GM18499 (cell line): ENCODE measurements at regions not wholly inside any gene's neighbourhood (a gene's known extent, or its start where the extent isn't known, plus 50 kb on each side); places are given as distances from the start of the nearest gene placed in this dataset.

Experiments used
- ATAC-seq: cut with Tn5 transposase; IDR thresholded peaks from one replicate; pipeline ENCODE4 v1.9.1; 2021; ENCODE audit warnings: moderate number of reproducible peaks; ENCODE audit not compliant: insufficient read depth, unreplicated experiment

DNA sequence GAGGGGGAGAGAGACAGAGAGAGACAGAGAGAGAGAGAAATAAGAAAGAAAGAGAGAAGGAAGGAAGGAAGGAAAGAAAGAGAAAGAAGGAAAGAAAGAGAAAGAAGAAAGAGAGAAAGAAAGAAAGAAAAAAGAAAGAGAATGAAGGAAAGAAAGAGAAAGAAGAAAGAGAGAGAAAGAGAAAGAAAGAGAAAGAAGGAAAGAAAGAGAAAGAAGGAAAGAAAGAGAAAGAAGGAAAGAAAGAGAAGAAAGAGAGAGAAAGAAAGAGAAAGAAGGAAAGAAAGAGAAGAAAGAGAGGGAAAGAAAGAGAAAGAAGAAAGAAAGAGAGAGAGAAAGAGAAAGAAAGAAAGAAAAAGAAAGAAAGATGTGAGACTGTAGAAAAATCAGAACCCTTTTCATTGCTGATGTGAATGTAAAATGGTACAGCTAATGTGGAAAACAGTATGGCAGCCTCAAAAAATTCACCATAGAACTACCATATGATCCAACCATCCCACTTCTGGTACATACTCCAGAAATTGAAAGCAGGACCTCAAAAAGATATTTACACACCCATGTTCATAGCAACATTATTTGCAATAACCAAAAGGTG, 203.4 kb upstream of the POU3F3 start:
- ATAC-seq, result no peak

DNA sequence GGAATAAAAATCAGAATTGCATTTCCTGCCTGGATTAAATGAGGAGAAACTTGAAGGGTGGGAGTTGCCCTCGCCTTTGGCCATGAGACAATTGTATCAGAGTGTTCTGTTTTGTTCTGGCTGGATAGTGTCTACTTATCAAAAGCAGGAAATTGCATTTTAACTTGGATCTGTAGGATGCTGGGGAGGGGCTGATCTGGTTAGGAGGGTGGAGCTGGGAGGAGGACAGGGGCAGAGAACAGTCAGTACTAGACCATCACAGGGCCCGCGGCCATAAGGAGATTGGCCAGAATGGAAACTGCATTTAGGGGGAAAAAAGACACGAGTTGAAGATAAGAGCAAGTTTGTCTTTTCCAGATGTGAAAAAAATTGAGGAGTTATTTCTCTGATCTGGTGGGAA, 199.1 kb upstream of the POU3F3 start:
- no peak for ATAC-seq

DNA sequence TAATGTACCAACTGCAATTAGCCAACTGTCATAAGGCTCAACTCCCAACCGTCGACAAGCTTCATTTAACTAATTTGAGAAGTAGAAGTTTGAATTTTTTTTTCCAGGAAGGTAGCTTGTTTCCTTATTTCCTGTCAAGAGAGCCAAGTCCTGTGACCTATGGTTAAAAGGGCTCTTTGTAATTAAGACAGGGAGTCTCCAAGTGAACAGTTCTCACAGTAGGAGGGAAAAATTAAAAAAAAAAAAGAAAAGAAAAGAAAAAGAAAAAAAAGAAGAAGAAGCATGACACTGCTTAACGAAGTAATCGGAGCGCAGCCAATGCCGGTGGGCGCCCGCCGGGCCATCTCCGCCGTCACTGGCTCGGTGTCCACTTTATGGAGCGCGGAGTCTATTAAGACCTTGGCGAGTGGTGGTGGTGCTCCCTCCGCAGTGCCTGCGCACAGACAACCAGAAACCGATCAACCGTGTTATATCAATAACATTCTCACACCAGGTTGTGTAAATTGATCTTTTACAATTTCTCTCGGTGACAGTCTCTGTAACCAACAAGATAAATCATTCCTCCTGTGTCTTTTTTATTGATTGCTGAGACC, 197.2 kb upstream of the POU3F3 start:
- no peak for ATAC-seq

DNA sequence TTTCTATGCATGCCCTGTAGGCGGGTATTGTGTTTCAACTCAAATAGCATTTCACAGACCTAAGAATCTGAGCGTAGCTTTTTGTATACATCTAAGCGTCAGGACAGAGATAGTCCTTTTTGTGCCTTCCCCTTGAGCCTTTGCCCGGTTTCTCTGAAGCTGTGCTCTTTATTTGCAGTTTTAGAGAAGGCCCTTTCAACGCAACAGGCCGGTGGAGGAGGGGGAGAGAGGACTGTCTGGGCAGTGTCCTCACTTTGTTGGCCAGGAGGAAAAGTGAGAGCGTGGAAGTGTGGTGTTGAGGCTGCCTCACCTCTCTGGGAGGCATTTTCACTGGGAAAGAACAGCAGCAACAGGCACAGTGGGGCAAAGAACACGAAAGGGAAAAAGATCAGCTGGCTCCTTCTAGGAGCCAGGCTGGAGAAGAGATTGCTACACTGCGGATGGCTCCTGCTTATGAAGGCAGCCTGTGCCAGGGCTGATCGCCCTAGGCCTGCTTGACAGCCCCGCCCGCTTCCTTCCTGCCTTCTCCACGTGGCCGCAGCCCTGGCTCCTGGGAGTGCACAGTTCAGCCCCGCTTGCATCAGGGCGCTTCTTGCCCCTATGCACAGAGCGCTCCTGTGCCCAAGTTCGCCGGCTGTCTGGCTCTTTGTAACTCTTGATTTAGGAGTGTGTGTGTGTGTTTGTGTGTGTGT, 195.6 kb upstream of the POU3F3 start:
- no peak for ATAC-seq

DNA sequence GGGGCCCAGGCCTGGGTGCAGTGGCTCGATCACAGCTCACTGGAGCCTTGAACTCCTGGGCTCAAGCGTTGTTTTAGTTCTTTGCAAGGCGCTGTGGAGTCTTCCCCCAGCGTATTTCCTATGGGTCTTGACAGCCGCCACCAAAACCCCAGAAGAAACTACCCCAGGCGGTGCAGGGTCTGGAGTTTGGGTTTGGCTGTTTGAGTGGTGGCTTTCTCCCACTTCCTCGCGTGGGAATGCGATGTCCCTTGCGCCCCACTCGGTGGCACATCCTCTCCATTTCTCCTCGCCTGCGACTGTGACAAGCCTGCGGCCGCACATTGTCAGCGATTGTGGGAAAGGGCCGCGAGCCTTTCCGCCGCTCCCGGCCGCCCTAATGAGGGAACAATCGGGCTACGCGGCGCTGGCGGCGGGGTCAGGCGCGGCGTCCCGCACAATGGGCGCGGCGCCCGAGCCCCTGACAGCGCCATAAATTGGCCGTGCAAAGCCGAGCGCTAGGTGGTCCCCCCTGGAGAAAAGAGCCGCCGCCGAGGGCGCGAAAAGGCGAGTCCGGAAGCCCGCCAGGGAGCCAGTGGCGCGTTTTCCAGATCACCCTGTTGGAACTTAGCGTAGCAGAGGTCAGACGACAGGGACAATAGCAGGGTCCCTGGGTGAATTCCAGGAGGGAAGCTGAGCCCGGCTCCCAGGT, 194.9 kb upstream of the POU3F3 start:
- no peak for ATAC-seq

DNA sequence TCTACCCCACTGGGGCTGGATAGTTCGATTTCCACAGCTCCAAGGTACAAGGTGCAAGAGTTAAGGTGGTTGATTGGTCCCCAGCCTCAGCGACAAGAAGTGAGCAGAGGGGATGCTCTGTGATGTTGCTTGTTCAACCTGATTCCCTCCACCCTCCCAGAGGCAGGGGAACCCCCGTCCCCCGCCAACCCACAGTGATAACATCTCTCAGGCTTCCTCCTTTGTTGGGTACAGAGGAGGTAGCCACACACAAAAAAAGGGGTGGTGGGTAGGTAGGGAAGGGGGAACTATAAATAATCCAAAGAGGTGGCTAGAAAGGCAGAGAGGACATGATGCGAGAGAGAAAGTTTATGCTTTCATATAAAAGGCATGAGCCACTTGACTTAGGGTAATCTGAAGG, 192.9 kb upstream of the POU3F3 start:
- no peak for ATAC-seq

DNA sequence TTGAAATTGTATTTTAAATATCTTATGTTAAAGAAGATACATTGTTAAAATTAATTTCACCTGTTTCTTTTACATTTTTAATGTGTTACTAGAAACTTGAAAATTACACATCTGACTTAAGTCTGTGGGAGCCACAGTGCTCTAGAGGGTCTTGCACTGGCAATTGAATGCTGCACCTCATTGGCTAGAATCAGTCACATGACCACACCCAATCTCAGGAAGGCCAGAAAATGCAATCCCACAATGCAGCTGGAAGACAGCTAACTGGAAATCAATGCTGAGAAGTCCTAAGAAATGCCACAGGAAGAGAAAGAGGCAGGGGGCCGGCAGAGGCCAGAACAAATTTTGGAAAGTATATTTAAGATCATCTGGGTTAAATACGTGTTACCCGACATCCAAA, 189.2 kb upstream of the POU3F3 start:
- ATAC-seq, result no peak

DNA sequence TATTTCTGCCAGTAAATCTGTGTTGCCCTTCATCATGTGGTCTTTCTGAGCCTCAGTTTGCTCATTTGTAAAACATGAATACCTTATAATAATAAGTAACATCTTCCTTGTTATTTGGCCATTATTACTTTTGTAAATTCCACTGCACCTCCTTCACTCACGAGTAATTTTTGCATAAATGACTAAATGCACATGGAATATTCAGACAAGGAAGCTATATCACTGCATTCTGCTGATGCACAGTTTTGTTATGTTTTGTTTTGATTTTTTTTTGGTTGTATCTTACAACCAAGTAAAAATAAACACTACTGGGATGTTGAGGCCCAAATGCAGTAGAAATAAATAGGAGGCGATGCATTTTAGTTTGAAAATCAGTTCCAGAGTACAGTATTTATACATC, 185.3 kb upstream of the POU3F3 start:
- ATAC-seq, result no peak

DNA sequence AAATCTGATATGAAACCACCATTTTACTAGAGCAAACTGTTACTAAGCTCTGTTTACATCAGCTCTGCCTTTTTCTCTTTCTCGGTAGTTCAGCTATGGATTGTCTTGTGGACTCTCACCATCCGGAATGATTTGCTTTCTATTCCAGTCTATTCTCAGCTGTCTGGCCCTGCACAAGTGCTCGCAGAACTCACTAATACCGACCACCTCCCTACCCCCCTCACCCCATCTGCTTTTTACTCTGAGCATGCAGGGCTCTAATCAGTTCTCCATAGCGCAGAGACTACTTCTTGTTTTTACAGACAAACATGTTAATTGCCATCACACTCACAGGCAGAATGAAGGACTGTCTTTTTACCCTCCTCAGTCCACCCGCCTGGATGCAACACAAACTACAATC, 180.7 kb upstream of the POU3F3 start:
- ATAC-seq, result no peak

DNA sequence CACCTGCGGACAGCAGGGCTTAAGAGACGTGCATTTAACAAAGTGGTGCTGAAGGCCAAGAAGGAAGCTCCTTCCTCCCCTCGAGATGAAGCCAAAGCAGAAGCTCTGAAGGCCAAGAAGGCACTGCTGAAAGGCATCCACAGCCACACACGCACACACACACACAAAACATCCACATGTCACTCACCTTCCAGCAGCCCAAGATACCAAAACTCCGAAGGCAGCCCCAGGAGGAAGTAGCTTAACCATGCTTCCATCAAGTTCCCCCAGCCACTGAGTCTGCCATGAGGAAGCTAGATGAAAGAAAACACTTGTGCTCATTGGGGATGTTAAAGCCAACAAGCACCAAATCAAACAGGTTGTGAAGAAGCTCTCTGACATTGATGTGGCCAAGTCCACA, 175.7 kb upstream of the POU3F3 start:
- ATAC-seq, result no peak

DNA sequence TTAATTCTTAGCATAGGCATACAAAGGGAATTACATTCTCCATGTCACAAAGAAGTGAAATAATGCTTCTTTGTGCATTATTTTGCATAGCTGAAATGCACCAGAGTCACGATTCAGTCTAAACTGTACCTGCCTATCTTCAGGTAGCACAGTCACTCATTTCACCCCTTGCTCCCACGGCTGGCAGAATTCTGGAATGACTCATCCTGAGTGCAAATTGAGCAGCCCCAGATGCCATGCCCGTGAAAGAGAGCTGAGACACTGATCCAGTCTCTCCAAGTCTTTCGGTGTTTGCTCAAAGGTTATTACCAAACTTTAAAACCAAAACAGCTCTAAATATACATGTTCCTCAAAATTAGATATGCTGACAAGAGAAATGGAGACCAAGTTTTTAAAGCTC, 168.3 kb upstream of the POU3F3 start:
- no peak for ATAC-seq

DNA sequence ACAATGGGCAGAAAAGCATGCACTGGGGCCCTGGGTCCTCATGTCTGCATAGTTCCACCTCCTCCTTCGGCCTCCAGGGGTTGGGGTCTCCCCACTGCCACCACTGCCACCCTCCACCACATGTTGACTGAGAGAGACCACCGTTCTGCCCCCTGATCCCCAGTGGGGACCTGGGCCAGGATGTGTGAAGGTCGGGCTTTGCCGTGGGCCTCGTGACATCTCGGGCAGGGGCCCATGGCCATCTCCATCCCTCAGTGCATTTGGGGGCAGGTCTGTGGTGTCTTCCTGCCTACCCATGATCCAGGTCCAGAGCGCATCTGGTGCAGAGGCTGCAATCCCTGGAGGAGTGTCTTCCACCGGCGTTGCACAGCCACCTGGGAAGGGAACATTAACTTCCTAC, 166.8 kb upstream of the POU3F3 start:
- no peak for ATAC-seq

DNA sequence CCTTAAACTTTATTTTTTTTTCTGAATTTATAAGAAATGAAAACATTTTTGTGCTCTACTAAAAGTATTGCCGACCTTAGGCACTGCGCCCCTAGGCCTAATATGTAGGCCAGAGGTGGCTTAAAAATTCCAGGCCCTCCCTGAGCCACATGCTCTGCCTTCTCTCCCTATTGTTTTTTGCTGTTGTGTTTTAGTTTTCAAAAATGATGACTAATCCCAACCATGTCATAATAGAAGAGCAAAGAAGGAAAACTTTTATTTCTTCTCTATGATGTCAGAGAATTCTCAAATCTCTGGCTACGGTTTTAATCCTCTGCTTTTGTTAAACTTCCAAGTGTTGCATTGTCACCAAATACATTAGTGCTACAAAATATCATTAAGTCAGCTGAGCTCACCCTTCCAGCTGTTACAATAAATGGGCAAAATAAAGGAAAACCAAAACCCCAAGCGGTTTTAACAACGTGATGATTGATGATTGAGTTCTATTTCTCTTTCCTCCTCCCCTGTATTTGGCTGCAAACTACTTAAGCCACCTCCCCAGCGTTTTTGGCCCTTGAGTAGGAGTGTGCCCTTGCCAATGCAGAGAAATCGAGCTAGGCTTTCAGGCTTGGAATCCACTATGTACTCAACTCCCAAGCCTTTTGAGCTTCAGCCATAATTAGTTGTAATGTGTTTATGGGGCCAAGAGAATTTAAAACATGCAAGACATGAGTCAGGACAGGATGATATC, 163.5 kb upstream of the POU3F3 start:
- ATAC-seq, result no peak

DNA sequence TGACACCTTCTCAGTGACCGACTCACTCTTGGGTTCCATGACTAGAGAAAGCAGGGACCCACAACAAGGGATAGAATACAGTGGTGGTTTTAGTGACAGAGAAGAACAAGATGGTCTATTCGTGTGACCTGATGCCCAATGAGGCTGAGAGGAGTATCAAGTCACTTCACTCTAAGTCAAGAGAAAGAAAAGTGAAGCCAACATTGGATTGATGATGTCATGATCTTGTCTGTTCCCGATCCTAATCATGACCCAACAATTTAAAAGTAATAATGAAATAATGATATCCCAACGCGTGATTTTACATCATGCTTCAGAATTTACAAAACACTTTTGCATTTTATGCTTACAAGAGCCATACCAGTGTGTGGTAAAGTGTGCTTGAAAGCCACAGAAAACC, 155.6 kb upstream of the POU3F3 start:
- no peak for ATAC-seq

DNA sequence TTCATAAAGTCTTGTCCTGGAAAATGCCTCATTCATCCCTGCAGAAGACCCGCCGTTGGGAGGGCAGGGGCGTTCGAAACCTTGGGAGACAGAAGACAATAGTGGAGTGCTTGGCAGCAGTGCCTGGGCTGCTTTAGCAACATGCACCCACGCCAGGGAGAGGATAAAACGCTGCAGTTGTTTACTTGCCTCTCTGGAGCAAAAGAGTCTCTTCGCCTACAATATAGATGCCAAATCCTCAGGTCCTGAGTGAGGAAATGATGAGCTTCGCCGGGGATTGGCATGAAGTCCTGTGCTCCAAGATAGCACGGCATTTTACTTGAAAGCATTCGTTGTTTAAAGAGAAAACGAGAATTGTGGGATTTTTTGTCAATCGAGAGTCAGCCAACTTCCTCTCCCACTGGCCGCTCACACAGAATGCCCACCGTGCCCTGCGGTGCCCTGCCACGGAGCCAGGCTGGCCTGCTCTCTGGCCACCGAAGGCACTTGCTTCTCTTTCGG, 152.5 kb upstream of the POU3F3 start:
- no peak for ATAC-seq

DNA sequence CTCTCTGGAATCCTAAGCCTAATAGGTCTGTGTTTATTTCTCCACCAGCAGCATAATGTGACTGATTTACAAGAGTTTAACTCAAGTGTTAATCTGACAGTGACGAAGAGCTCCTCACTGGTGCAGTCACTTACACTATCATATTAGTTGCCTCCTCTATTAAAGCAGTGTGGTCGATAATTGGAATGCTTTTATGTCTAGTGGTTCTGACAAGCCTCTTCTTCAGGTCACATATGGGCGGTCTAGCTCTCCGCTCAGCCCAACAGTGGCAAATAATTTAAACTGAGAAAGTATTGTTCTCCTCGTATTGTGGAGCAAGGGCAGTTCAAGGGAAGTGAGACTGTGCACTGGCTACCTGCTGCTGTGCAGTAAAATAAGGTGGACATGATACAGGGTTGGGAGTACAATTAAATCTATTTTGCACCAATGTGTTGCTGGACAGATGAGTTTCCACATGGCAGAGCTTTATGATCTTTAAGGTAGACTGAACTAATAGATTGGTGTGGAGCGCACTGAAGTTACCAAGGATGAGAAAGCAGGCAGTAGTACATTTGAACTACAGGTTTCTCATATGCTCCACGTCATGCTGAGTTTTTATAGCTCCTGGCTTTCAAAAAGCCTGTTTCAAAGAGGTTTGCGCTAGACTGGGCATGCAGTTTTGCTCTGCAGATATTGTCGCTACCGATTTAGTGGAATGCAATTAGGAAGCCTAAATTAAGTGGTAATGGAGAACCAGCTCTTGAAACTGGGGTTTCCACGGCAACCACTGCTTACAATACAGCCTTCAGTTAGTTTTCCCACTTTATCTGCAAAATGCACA, 151.7 kb upstream of the POU3F3 start:
- no peak for ATAC-seq

DNA sequence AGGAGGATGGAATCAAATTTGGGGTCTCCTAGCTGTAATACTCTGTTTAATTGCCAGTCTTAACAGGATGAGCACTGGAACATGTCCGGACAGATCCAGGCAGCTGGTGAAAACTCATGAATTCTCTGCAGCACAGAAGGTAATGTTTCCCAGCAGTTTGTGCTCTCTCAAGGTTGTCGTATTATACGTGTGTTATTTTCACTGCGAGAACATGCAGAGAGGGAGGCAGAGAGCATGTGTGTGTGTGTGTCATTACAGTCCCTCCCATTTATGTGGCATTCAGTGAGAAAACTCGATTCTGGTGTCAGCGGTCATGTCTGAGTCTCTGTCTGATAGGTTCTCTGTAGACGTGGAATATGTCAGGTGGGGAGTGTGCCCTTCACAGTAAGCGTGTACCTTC, 150.2 kb upstream of the POU3F3 start:
- ATAC-seq, result no peak

DNA sequence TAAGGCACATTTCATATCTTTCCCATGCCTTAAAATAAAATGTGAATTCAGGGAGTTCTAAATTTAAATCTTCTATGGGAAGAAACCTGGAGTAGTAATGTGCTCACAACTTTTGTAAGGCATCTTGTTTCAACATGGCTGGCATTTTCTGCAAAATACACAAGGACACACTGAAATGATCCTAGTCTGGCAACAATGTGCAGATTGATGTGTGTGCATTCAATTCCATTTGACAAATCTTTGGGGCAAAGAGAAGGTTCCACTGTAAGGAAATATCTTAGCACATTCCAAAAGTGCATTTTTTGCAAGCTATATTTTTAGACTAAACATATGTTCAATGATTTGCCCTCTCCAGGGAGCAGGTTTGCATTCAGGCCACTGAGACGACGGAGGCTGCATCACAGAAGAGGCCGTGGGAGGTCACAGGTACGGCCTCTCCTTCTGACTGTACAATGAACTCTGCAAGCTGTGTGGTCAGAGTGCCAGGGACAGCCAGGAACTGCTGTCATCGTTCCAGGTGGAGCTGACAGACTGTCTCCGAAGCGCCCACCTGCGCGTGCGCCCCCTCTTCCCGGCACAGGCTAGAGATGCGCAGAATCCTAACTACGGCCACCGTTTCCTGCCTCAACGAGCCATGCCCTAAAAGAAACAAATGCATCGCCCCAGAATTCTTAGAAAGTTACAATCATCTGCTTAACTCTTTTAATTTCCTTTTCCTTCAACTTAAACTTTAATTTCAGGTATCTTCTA, 149.2 kb upstream of the POU3F3 start:
- no peak for ATAC-seq

DNA sequence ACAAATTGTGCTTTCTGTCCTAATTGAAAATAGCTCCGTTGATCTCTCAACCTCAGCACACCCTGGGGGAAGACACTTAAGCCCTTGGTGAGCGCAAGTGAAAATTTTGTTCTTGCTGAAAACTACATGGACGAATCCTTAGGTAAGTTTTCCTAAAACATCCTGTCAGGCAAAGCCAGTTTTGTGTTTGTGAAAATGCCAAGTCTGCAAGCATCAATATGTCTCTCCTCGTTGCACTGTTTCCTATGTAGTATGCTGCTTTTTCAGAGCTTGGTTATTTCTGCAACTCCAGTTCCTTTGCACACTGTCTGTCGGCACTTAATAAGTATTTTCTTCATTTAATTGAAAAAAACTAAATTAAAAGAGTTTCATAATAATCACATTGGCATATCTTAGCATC, 146.9 kb upstream of the POU3F3 start:
- ATAC-seq, result no peak
